HG02642 (cell line): ENCODE measurements at regions not wholly inside any gene's neighbourhood (a gene's known extent, or its start where the extent isn't known, plus 50 kb on each side); places are given as distances from the start of the nearest gene placed in this dataset.
"Not testable (repeated sequence)": the region's sequence is repeated elsewhere in the genome, so short reads cannot be mapped to it uniquely, and the experiment has no call there.

Experiments
- ATAC-seq: cut with Tn5 transposase; IDR thresholded peaks from one replicate; pipeline ENCODE4 v1.9.1; 2021; ENCODE audit warnings: mild to moderate bottlenecking; ENCODE audit not compliant: unreplicated experiment, poor library complexity

DNA sequence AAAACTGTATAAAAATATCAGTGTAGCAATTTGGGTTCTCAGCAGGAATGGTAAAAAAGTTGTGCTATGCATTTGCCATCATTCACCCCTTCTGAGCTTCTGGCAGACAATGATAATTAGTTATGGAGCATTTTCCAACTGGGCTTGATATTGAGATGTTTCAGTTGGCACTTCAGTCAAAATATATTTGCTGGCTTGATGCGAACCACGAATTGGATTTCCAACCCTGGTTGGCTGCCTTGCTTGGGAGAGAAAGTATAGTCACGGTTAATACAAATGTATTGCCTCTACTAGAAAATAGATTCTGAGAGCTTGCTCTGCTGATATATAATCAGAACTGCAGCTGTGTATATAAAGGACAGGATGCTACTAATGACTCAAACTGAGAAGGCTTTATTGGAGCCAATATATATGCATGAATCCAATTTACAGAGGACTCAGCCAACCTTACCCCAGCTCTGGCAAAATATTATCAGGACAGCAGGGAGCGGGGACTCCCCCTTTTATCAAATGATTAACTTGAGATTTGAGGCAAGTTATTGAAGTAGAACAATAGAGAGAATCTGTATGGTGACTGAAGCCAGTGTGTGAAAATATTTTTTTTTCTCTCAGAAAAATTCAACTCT lies 219.8 kb upstream of the SMIM30 start:
- ATAC-seq: no peak

DNA sequence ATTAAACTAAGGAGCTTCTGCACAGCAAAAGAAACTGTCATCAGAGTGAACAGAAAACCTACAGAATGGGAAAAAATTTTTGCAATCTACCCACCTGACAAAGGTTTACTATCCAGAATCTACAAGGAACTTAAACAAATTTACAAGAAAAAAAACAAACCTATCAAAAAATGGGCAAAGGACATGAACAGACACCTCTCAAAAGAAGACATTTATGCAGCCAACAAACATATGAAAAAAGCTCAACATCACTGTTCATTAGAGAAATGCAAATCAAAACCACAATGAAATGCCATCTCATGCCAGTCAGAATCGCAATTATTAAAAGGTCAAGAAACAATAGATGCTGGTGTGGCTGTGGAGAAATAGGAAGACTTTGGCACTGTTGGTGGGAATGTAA lies 218.5 kb upstream of the SMIM30 start:
- ATAC-seq: not testable (repeated sequence)

DNA sequence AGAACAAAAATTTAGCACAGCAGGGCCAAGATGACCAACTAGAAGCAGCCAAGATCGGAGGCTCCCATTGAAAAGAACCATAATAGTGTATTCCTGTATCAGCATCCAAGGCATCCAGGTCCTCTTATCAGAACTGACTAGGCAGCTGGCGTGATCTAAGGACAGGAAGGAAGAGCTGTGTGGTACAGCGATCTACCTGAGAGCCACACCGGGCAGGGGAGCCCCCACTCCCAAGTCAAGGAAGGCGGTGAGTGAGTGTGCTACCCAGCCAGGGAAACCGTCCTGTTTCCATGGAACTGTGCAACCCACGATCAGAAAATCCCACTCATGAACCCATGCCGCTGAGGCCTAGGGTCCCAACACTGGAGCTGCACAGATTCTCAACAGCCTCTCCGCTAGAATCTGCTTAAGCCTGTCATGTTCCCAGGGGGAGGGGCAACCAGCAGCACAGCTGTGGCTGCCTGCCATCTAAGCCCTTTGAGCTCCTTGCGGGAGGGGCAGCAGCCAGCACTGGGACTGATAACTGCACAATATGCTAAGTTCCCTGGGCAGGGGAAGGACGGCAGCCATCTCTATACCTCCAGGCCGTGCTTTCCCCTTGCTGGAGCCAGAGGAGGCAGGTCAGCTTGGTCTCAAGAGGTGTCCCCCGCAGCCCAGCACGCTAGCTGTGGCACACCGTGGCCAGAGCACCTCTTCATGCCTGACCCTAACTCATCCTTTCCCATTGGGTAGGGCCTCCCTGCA lies 213.0 kb upstream of the SMIM30 start:
- ATAC-seq: no peak

DNA sequence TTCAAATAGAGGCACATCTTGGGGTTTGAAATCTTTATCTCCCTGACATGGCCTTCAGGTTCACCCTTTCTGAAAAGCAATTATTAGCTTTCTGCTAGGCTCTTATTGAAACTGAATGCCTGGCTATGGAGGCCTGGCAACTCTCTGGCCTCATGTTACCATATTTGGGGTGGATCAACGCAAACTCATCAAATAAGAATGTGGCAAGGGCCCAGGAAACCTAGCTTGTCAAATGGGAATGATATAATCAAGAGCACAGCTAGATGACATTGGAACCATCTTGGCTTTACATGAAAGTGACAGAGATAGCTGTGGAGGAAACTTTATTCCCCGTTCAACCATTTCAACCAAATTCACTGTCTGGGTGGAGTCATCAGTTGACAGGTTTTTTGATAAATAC lies 202.8 kb upstream of the SMIM30 start:
- ATAC-seq: no peak

DNA sequence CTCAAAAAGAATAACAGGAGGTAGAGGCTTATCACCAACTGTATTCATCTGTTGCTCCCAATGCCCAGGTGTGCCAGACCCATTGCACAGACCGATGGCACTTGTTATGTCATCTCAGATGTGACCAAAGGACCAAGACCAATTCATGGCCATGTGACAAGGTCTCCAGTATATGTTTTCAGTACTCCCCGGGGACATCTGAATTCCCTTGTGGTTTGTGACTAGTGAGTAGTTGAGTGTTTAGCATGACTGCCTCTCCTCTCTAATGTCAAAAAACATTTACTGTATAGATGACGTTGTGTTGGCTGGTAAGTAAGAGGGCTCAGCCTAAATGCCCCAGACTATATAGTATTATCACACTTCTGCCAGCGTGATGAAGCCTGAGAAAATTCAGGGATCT lies 202.1 kb upstream of the SMIM30 start:
- no peak for ATAC-seq

DNA sequence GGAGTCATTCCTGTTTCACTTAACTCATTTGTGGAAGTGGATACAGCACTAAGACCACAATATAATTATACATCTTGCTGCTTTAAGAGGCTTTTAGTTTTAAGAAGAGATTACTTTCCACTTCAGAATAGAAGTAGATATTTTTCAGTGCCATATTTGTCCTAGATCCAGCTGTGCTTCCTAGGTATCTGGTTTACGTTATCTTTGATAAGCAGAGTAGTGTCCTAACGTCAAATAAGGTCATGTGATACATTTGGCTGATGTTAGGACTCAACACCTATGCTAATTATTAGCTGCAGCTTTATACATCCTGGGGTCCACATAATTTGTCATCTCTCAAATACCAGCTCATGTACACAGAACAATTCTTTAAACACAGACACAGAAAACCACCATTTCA lies 196.2 kb upstream of the SMIM30 start:
- no peak for ATAC-seq

DNA sequence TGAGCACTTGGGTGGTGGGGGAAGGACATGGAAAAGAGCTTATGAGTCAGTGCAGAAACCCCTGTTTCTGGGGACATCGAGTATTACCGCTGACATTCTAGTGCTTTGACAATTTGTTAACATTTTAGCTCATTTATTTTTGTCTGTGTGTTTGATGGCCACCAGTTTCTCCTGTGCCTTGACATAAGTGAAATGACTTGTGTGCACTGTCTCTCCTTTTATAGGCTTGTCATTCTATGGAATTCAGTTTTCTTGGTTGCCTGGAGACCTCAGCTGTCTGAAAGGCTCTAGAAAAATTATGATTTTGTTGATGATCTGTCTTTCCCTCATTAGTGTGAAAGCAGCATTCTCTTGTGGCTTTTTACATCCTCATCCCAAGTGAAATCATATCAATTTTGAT lies 190.0 kb upstream of the SMIM30 start:
- no peak for ATAC-seq

GRCh38 chr7:113307147-113307546 lies 188.8 kb upstream of the SMIM30 start:
- no peak for ATAC-seq

DNA sequence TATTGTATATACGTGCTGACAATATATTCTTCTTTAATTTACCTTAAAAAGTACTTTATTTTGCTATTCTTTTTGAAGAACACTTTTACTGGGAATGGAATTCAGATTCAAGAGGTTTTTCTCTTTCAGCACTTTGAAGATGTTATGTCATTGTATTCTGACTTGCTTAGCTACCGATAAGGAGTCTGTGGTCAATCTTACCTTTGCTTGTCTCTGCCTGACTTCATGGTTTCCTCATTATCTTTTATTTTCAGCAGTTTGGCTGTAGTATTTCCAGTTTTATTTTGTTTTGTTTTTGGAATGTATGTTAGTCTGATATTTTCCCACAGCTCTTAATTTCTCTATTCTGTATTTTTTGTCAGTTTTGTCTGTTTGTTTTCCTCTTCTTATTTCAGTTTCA lies 187.9 kb upstream of the SMIM30 start:
- ATAC-seq: no peak

DNA sequence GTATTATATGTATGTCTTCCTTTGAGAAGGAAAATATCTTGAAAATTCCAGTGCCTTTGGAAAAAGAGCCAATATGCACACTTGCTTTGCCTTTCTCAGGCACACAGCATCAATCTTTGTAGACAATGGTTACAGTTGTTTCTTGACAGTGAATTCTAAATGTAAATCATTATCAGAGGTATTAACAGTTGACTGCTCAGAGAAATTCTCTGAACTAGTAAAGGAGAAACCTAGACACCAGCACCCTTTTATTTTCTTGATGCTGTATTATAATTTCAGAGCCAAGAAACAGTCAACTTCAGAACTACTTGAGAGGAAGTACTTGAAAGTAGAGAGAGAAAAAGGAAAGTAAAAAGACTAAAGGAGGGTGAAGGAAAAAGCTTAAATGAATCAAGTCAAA lies 185.8 kb upstream of the SMIM30 start:
- ATAC-seq: no peak

DNA sequence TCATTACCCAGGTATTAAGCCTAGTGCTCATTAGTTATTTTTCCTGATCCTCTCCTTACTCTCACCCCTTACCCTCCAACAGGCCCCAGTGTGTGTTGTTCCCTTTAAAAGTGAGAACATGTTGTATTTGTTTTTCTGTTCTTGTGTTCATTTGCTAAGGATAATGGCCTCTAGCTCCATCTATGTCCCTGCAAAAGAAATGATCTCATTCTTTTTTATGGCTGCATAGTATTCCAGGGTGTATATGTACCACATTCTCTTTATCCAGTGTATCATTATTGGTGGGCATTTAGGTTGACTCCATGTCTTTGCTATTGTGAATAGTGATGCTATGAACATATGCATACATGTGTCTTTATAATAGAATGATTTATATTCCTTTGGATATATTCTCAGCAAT lies 185.0 kb upstream of the SMIM30 start:
- ATAC-seq: not testable (repeated sequence)

GRCh38 chr7:113301983-113302382 lies 183.6 kb upstream of the SMIM30 start:
- no peak for ATAC-seq

GRCh38 chr7:113301141-113301540 lies 182.8 kb upstream of the SMIM30 start:
- no peak for ATAC-seq

DNA sequence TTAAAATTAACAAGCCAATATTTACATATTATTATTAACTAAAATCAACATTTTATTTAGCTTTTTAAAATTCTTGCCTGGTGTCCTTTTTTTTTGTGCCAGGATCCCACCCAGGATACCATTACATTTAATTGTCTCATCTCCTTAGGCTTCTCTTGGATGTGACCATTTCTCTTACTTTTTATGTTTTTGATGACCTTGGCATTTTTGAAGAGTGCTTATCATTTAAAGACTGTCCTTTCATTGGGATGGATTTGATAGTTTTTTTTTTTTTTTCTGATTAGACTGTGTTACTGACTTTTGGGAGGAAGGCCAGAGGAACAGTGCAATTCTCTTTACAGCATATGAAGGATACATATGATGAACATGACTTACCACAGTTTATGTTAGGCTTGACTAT lies 181.4 kb upstream of the SMIM30 start:
- no peak for ATAC-seq

DNA sequence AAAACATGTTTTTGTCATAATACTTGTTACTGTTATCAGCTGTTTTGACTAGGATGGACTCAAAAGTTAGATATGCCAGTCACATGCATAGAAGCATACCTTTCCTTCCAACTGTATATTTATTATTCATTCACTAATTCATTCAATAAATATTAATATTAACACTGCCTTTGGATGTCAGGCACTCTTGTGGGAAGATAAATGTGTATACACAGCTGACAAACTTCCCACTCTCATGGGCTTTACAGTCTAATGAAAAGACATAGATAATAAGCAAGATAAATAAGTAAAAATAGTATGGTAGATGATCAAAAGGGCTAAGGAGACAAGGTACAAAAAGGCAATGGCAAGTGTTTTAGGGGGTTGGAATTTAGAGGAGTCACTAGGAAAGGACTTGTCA lies 180.1 kb upstream of the SMIM30 start:
- no peak for ATAC-seq

DNA sequence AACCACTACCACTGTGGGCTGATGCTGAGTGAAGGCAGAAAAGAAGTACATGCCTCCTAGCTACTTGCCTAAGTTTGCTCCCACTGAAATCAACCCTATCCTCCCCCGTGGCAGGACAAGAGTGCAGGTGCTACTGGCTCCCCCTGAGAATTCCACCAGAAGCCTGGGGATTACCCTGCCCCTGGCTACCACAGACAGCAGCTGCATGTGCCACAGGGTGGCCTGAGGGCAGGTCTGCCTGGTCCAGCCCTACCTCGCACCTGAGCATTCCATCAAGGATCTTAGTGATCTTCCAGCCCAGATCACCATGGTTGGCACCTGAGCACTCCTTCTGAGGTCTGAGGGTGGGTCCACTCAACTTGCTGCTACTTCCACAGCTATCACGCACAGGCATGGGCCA lies 176.4 kb upstream of the SMIM30 start:
- no peak for ATAC-seq

- no peak for ATAC-seq
These were observed 173.8 kb upstream of the SMIM30 start for GRCh38 chr7:113292105-113292504.

- no peak for ATAC-seq
These were observed 172.7 kb upstream of the SMIM30 start for GRCh38 chr7:113291058-113291457.

GRCh38 chr7:113289140-113289740 lies 170.9 kb upstream of the SMIM30 start:
- no peak for ATAC-seq

GRCh38 chr7:113285411-113285810 lies 167.1 kb upstream of the SMIM30 start:
- no peak for ATAC-seq

GRCh38 chr7:113283861-113284260 lies 165.5 kb upstream of the SMIM30 start:
- no peak for ATAC-seq

- peak; percentile 44 for ATAC-seq
These were observed 164.5 kb upstream of the SMIM30 start for GRCh38 chr7:113282875-113283274.
